ENCODE measurements at regions not wholly inside any gene's neighbourhood (a gene's known extent, or its start where the extent isn't known, plus 50 kb on each side); places are given as distances from the start of the nearest gene placed in this dataset.
"Not testable (repeated sequence)": the region's sequence is repeated elsewhere in the genome, so short reads cannot be mapped to it uniquely, and the experiment has no call there.

- no CpG with 5 or more reads among the region's 6 CpGs for WGBS, 2 experiments (ENCODE audit: extremely low coverage in 2 of 2, insufficient read length in 1 of 2)
- H3K9ac ChIP-seq (ENCODE audit: low read depth, low read length); H4K20me1 ChIP-seq (ENCODE audit: insufficient read depth, low read length); DNase-seq; H3K9me3 ChIP-seq (ENCODE audit: control insufficient read depth, insufficient read depth, low read length); POLR2A ChIA-PET (ENCODE audit: unreplicated experiment); H3K18ac ChIP-seq (ENCODE audit: low read depth, low read length); H3K27ac ChIP-seq (ENCODE audit: insufficient read depth, low read length); H4K91ac ChIP-seq (ENCODE audit: insufficient read depth, low read depth, low read length); H4K8ac ChIP-seq (ENCODE audit: low read depth in 2 of 2, low read length in 2 of 2); H3K79me1 ChIP-seq (ENCODE audit: low read depth in 1 of 2, low read length in 2 of 2); H3K56ac ChIP-seq (ENCODE audit: extremely low read depth, insufficient read depth, low read length); H2BK20ac ChIP-seq (ENCODE audit: low read depth, low read length); H3K9me1 ChIP-seq (ENCODE audit: insufficient read depth, low read length); H2BK15ac ChIP-seq (ENCODE audit: low read depth, low read length); H2BK5ac ChIP-seq (ENCODE audit: low read depth, low read length, poor library complexity, severe bottlenecking); ATAC-seq (ENCODE audit: low read depth); H2BK120ac ChIP-seq (ENCODE audit: low read depth, low read length); H3K14ac ChIP-seq (replicated peaks; ENCODE audit: low read depth, low read length); H3K23ac ChIP-seq (ENCODE audit: low read depth, low read length); H3K27me3 ChIP-seq (ENCODE audit: control insufficient read depth, insufficient read depth, low read length); H4K5ac ChIP-seq (ENCODE audit: low read depth, low read length); intact Hi-C loops (cut with micrococcal nuclease); H3K4me1 ChIP-seq (ENCODE audit: control insufficient read depth, insufficient read depth, low read length); CTCF ChIA-PET; H3K36me3 ChIP-seq (ENCODE audit: control insufficient read depth, insufficient read depth, low read length); H2AK9ac ChIP-seq (replicated peaks; ENCODE audit: low read depth, low read length, poor library complexity); H3K4ac ChIP-seq (ENCODE audit: low read depth, low read length); H3K4me3 ChIP-seq (ENCODE audit: insufficient read depth, low read depth, low read length); H3K4me2 ChIP-seq (ENCODE audit: low read depth, low read length); H2AFZ ChIP-seq (replicated peaks; ENCODE audit: low read length, poor library complexity); in situ Hi-C loops (cut with MboI; ENCODE audit: low sequenced_read_pairs); BruUV-seq (replicated peaks); H2AK5ac ChIP-seq (ENCODE audit: low read depth, low read length); dilution Hi-C loops (cut with HindIII; ENCODE audit: low sequenced_read_pairs, unreplicated experiment): not testable (repeated sequence)
Measured at GRCh38 chr20:30675988-30676564, 581.4 kb upstream of the DEFB115 start.

- H3K4ac ChIP-seq (ENCODE audit: low read depth, low read length); H2BK15ac ChIP-seq (ENCODE audit: low read depth, low read length); H3K9ac ChIP-seq (ENCODE audit: low read depth, low read length); H3K4me2 ChIP-seq (ENCODE audit: low read depth, low read length); H3K4me3 ChIP-seq (ENCODE audit: insufficient read depth, low read depth, low read length); H3K4me1 ChIP-seq (ENCODE audit: control insufficient read depth, insufficient read depth, low read length); H3K36me3 ChIP-seq (ENCODE audit: control insufficient read depth, insufficient read depth, low read length); H3K23ac ChIP-seq (ENCODE audit: low read depth, low read length); DNase-seq; H3K9me3 ChIP-seq (ENCODE audit: control insufficient read depth, insufficient read depth, low read length); intact Hi-C loops (cut with micrococcal nuclease); H4K91ac ChIP-seq (ENCODE audit: insufficient read depth, low read depth, low read length); BruUV-seq (replicated peaks); H4K5ac ChIP-seq (ENCODE audit: low read depth, low read length); in situ Hi-C loops (cut with MboI; ENCODE audit: low sequenced_read_pairs); H3K9me1 ChIP-seq (ENCODE audit: insufficient read depth, low read length); H2BK20ac ChIP-seq (ENCODE audit: low read depth, low read length); H4K20me1 ChIP-seq (ENCODE audit: insufficient read depth, low read length); H3K27me3 ChIP-seq (ENCODE audit: control insufficient read depth, insufficient read depth, low read length); H4K8ac ChIP-seq (ENCODE audit: low read depth in 2 of 2, low read length in 2 of 2); ATAC-seq (ENCODE audit: low read depth); H3K18ac ChIP-seq (ENCODE audit: low read depth, low read length); dilution Hi-C loops (cut with HindIII; ENCODE audit: low sequenced_read_pairs, unreplicated experiment); H3K56ac ChIP-seq (ENCODE audit: extremely low read depth, insufficient read depth, low read length); H2AK9ac ChIP-seq (replicated peaks; ENCODE audit: low read depth, low read length, poor library complexity); H3K27ac ChIP-seq (ENCODE audit: insufficient read depth, low read length); H2AK5ac ChIP-seq (ENCODE audit: low read depth, low read length); H3K79me1 ChIP-seq (ENCODE audit: low read depth in 1 of 2, low read length in 2 of 2); H3K14ac ChIP-seq (replicated peaks; ENCODE audit: low read depth, low read length); H2BK5ac ChIP-seq (ENCODE audit: low read depth, low read length, poor library complexity, severe bottlenecking); POLR2A ChIA-PET (ENCODE audit: unreplicated experiment); CTCF ChIA-PET; H2AFZ ChIP-seq (replicated peaks; ENCODE audit: low read length, poor library complexity); H2BK120ac ChIP-seq (ENCODE audit: low read depth, low read length): not testable (repeated sequence)
- WGBS, 2 experiments (ENCODE audit: extremely low coverage in 2 of 2, insufficient read length in 1 of 2), result no CpG with 5 or more reads among the region's 4 CpGs
Measured at GRCh38 chr20:30682236-30682635, 575.2 kb upstream of the DEFB115 start.
